Heart left ventricle (tissue), 16 donors: ENCODE measurements at regions not wholly inside any gene's neighbourhood (a gene's known extent, or its start where the extent isn't known, plus 50 kb on each side); places are given as distances from the start of the nearest gene placed in this dataset.
A peak's percentile ranks its signal among the peaks of the same experiment; 100 is the strongest.

Source experiments
- ATAC-seq, 4 donors: fragments of 200-7000 bp; cut with Tn5 transposase; one replicate each; pipeline ENCODE4 v1.9.1; 2020 to 2022; ENCODE audit warnings: moderate library complexity in 4 of 4, mild to moderate bottlenecking in 3 of 4, moderate number of reproducible peaks in 1 of 4
- DNase-seq, 5 donors: peaks; one replicate each; pipeline ENCODE4 v3.0.0-alpha.2; 2020
- H3K27ac ChIP-seq, 12 donors: fragments of 200-600 bp; sonication (generic) in 4 of 12; one replicate each; pipeline versions ENCODE4 v1.5.0 to v1.8.0; 2016 to 2022; ENCODE audit warnings: mild to moderate bottlenecking in 2 of 12
- H3K27me3 ChIP-seq, 9 donors: fragments of 200-600 bp; sonication (generic) in 2 of 9; one replicate each; pipeline versions ENCODE4 v1.5.1 to v1.8.0; 2016 to 2022; ENCODE audit warnings: mild to moderate bottlenecking in 3 of 9
- H3K36me3 ChIP-seq, 9 donors: fragments of 200-600 bp; sonication (generic) in 2 of 9; one replicate each; pipeline versions ENCODE4 v1.5.0 to v1.8.0; 2018 to 2022; ENCODE audit warnings: mild to moderate bottlenecking in 2 of 9
- H3K4me1 ChIP-seq, 12 donors: fragments of 200-600 bp; sonication (generic) in 4 of 12; one replicate each; pipeline versions ENCODE4 v1.5.0 to v1.8.0; 2016 to 2022; ENCODE audit warnings: mild to moderate bottlenecking in 3 of 12
- H3K4me3 ChIP-seq, 12 donors: fragments of 200-600 bp; sonication (generic) in 4 of 12; one replicate each; pipeline versions ENCODE4 v1.5.0 to v1.8.0; 2017 to 2022; ENCODE audit warnings: mild to moderate bottlenecking in 9 of 12, moderate library complexity in 4 of 12
- H3K9me3 ChIP-seq, 12 donors: fragments of 200-600 bp; sonication (generic) in 4 of 12; one replicate each; pipeline versions ENCODE4 v1.5.0 to v1.8.0; 2016 to 2022; ENCODE audit warnings: mild to moderate bottlenecking in 1 of 12
- CTCF ChIP-seq, 12 donors: fragments of 200-600 bp; sonication (generic) in 4 of 12; IDR thresholded peaks; one replicate each; pipeline versions ENCODE4 v1.5.0 to v1.8.0; 2018 to 2022; ENCODE audit warnings: antibody characterized with exemption in 12 of 12, mild to moderate bottlenecking in 5 of 12
- POLR2A ChIP-seq, 2 donors: fragments of 450-650 bp; IDR thresholded peaks; one replicate each; pipeline ENCODE4 v1.6.1; 2017; ENCODE audit warnings: antibody characterized with exemption in 2 of 2, mild to moderate bottlenecking in 2 of 2, moderate library complexity in 2 of 2
- WGBS, 4 donors: extraction: QIAGEN DNeasy Blood & Tissue Kit in 2 of 4; methylation state at CpG; one replicate each; pipeline versions ENCODE4 v1.1.5 to v1.1.7; 2013 to 2018; 5-methylcytosine and 5-hydroxymethylcytosine counted together
- intact Hi-C, 10 donors: fragments of 100-400 bp; cut with DNase I; formaldehyde crosslinking; loops; one replicate each; pipeline versions ENCODE4 v1.11.1 to v1.14.2; 2022
- donor health status: ischemic (EF 13 %, LVEDD 7.1; RV severe dilation, severe dysfunction).
- donor health status: healthy with polysubstance abuse.
- donor health status: DM: no; HTN: yes; CAD: no.
- donor health status: DM: no; HTN: no; CAD: no.
- donor health status: ischemic (EF 25% LVEDD 6.9; RV normal size, moderate dysfunction).
- donor health status: ischemic (EF 25% LVEDD 5.7; RV mildly dilated, moderate dysfunction).
- donor health status: healthy.
- donor health status: DM: yes; HTN: yes; CAD: no.
- donor health status: ischemic (EF 35%, LVEDD 5.7; RV mildly dilated, moderate dysfunction).
- donor health status: nonischemic (EF 11% LVEDD 7.7; RV severe dilation, severe dysfunction).
- donor health status: DM: yes; HTN: yes; CAD: no.
- donor health status: PGD.
- donor health status: ischemic (EF 29% LVEDD 5.4; RV normal size, mild dysfunction).
- donor health status: nonischemic (EF 23%, LVEDD 6.1; RV moderate dilation, normal function).

- Histone ChIP-seq H3K4me1 (no peaks in the 10 kb centered on the region), H3K27me3 (no peaks in the 10 kb centered on the region), H3K27ac (no peak overlapping the region), H3K4me3 (no peak overlapping the region), H3K36me3 (no peaks in the 10 kb centered on the region), H3K9me3 (peaks cover 0 to 14% (median 0%) of the 10 kb centered on the region in 12 donors)
- 51 to 83% (median 61%) methylated on average over 2 of the region's 2 CpGs for WGBS, 4 donors
- DNase-seq = no peak
- peak in 2 of 4 donors; percentile 20 to 57 for ATAC-seq
- intact Hi-C loops = no loop called here
- no peak for TF ChIP-seq CTCF (IDR thresholded peaks at IDR 0.05)
- no peak for TF ChIP-seq POLR2A (IDR thresholded peaks at IDR 0.05)
Measured at GRCh38 chr3:176767385-176767784, 429.9 kb downstream of the TBL1XR1 start.

- Histone ChIP-seq H3K9me3 (peaks cover 0 to 14% (median 0%) of the 10 kb centered on the region in 12 donors), H3K4me1 (no peaks in the 10 kb centered on the region), H3K27ac (no peak overlapping the region), H3K4me3 (no peak overlapping the region), H3K27me3 (no peaks in the 10 kb centered on the region), H3K36me3 (no peaks in the 10 kb centered on the region)
- ATAC-seq (no peak), DNase-seq (peak in 1 of 5 donors; percentile 23)
- WGBS, 4 donors = 38 to 62% (median 55%) methylated on average over 1 of the region's 1 CpG
- TF ChIP-seq POLR2A (IDR thresholded peaks at IDR 0.05) = no peak
- intact Hi-C loops = no loop called here
Measured at GRCh38 chr3:176766862-176767261, 430.4 kb downstream of the TBL1XR1 start.

GRCh38 chr3:176765382-176765900 is 431.8 kb downstream of the TBL1XR1 start:
- no peak for DNase-seq
- TF ChIP-seq CTCF (IDR thresholded peaks at IDR 0.05) (no peak), POLR2A (IDR thresholded peaks at IDR 0.05) (no peak)
- Histone ChIP-seq H3K4me3 (no peak overlapping the region), H3K27ac (no peak overlapping the region), H3K27me3 (no peaks in the 10 kb centered on the region), H3K9me3 (peaks cover 0 to 14% (median 0%) of the 10 kb centered on the region in 12 donors), H3K4me1 (no peaks in the 10 kb centered on the region), H3K36me3 (no peaks in the 10 kb centered on the region)
- no peak for ATAC-seq
- WGBS, 4 donors = 82 to 91% (median 87%) methylated on average over 3 of the region's 3 CpGs
- intact Hi-C loops = no loop called here

- no peak for TF ChIP-seq POLR2A (IDR thresholded peaks at IDR 0.05)
- no peak for TF ChIP-seq CTCF (IDR thresholded peaks at IDR 0.05)
- intact Hi-C loops = no loop called here
- no peaks in the 10 kb centered on the region for H3K36me3 ChIP-seq
- peaks cover 0 to 12% (median 0%) of the 10 kb centered on the region in 12 donors for H3K9me3 ChIP-seq
- H3K4me1 ChIP-seq = no peaks in the 10 kb centered on the region
- DNase-seq (no peak), ATAC-seq (no peak)
- no peaks in the 10 kb centered on the region for H3K27me3 ChIP-seq
- no peak overlapping the region for H3K27ac ChIP-seq
- H3K4me3 ChIP-seq = no peak overlapping the region
Measured at GRCh38 chr3:176759815-176760506, 437.3 kb downstream of the TBL1XR1 start.

- Histone ChIP-seq H3K4me1 (no peaks in the 10 kb centered on the region), H3K9me3 (no peaks in the 10 kb centered on the region), H3K4me3 (no peak overlapping the region), H3K27me3 (no peaks in the 10 kb centered on the region), H3K27ac (no peak overlapping the region), H3K36me3 (no peaks in the 10 kb centered on the region)
- ATAC-seq (no peak), DNase-seq (no peak)
- intact Hi-C loops = no loop called here
- TF ChIP-seq CTCF (IDR thresholded peaks at IDR 0.05) (no peak), POLR2A (IDR thresholded peaks at IDR 0.05) (no peak)
Measured at GRCh38 chr3:176757429-176757828, 439.9 kb downstream of the TBL1XR1 start.
